ENCODE measurements at regions not wholly inside any gene's neighbourhood (a gene's known extent, or its start where the extent isn't known, plus 50 kb on each side); places are given as distances from the start of the nearest gene placed in this dataset.

GRCh38 chr5:86244153-86244552 is 373.6 kb upstream of the COX7C start:
- TF ChIP-seq ZBTB7A (IDR thresholded peaks at IDR 0.05; ENCODE audit: low read depth) (no peak), TAF1 (IDR thresholded peaks at IDR 0.05; ENCODE audit: low read depth) (no peak), RAD21 (IDR thresholded peaks at IDR 0.05; ENCODE audit: low read depth) (no peak), EP300 (IDR thresholded peaks at IDR 0.05; ENCODE audit: borderline replicate concordance) (no peak), TEAD4 (IDR thresholded peaks at IDR 0.05) (no peak), MAX (IDR thresholded peaks at IDR 0.05) (no peak), REST (IDR thresholded peaks at IDR 0.05; ENCODE audit: low read depth) (no peak), YY1 (IDR thresholded peaks at IDR 0.05; ENCODE audit: low read depth) (no peak), FOXM1 (IDR thresholded peaks at IDR 0.05; ENCODE audit: borderline replicate concordance, low read depth) (no peak), CEBPB (IDR thresholded peaks at IDR 0.05) (no peak), EGR1 (IDR thresholded peaks at IDR 0.05) (no peak), USF1 (IDR thresholded peaks at IDR 0.05) (no peak), TCF12 (IDR thresholded peaks at IDR 0.05; ENCODE audit: low read depth) (no peak)
